HG03565 (cell line): ENCODE measurements at regions not wholly inside any gene's neighbourhood (a gene's known extent, or its start where the extent isn't known, plus 50 kb on each side); places are given as distances from the start of the nearest gene placed in this dataset.
"Not testable (repeated sequence)": the region's sequence is repeated elsewhere in the genome, so short reads cannot be mapped to it uniquely, and the experiment has no call there.

Experiments used
- ATAC-seq: cut with Tn5 transposase; IDR thresholded peaks from one replicate; pipeline ENCODE4 v1.9.1; 2021; ENCODE audit warnings: mild to moderate bottlenecking, moderate library complexity; ENCODE audit not compliant: unreplicated experiment

- no peak for ATAC-seq
Observed at GRCh38 chr21:27329255-27329851, 362.5 kb upstream of the ADAMTS5 start.

GRCh38 chr21:27326301-27326700 is 359.4 kb upstream of the ADAMTS5 start:
- ATAC-seq = no peak

- ATAC-seq = no peak
Observed at GRCh38 chr21:27323331-27323730, 356.4 kb upstream of the ADAMTS5 start.

- ATAC-seq = no peak
Observed at GRCh38 chr21:27321791-27322190, 354.9 kb upstream of the ADAMTS5 start.

GRCh38 chr21:27320868-27321267 is 354.0 kb upstream of the ADAMTS5 start:
- ATAC-seq = no peak

GRCh38 chr21:27317601-27318000 is 350.7 kb upstream of the ADAMTS5 start:
- not testable (repeated sequence) for ATAC-seq

GRCh38 chr21:27315373-27315772 is 348.5 kb upstream of the ADAMTS5 start:
- no peak for ATAC-seq

GRCh38 chr21:27314131-27314530 is 347.2 kb upstream of the ADAMTS5 start:
- no peak for ATAC-seq

- no peak for ATAC-seq
Observed at GRCh38 chr21:27306791-27307775, 340.2 kb upstream of the ADAMTS5 start.

GRCh38 chr21:27306206-27306605 is 339.3 kb upstream of the ADAMTS5 start:
- ATAC-seq = no peak

GRCh38 chr21:27301220-27301619 is 334.3 kb upstream of the ADAMTS5 start:
- no peak for ATAC-seq

GRCh38 chr21:27300770-27301169 is 333.9 kb upstream of the ADAMTS5 start:
- no peak for ATAC-seq

GRCh38 chr21:27298465-27298864 is 331.6 kb upstream of the ADAMTS5 start:
- no peak for ATAC-seq

GRCh38 chr21:27293239-27293638 is 326.4 kb upstream of the ADAMTS5 start:
- no peak for ATAC-seq

- ATAC-seq = no peak
Observed at GRCh38 chr21:27292783-27293182, 325.9 kb upstream of the ADAMTS5 start.

- no peak for ATAC-seq
Observed at GRCh38 chr21:27292229-27292628, 325.3 kb upstream of the ADAMTS5 start.

- no peak for ATAC-seq
Observed at GRCh38 chr21:27291006-27291405, 324.1 kb upstream of the ADAMTS5 start.

GRCh38 chr21:27290028-27290427 is 323.1 kb upstream of the ADAMTS5 start:
- no peak for ATAC-seq

- no peak for ATAC-seq
Observed at GRCh38 chr21:27286760-27287159, 319.9 kb upstream of the ADAMTS5 start.

- no peak for ATAC-seq
Observed at GRCh38 chr21:27277110-27277509, 310.2 kb upstream of the ADAMTS5 start.

GRCh38 chr21:27275294-27275927 is 308.5 kb upstream of the ADAMTS5 start:
- no peak for ATAC-seq

- no peak for ATAC-seq
Observed at GRCh38 chr21:27269644-27270043, 302.8 kb upstream of the ADAMTS5 start.
